ENCODE measurements at regions not wholly inside any gene's neighbourhood (a gene's known extent, or its start where the extent isn't known, plus 50 kb on each side); places are given as distances from the start of the nearest gene placed in this dataset.

DNA sequence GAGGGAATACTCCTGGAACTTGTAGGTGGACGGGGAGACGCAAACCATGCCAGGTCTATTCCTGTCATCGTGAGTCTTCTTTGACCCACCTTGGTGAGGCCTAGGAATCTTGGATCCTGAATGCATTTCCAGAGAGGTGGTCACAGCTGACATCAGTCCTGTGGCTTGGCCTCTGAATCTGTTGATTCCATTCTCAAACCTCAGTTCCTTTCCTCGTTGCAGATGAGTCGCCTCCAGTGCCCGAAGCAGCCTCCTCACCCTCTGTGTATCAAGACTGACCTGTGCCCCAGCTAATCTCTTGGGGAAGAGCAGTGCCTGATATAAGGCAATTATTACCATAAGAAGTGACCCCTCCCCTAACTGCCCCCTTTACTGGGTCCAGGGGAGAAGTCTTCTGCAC is 118.1 kb downstream of the SMIM20 start:
- TF ChIP-seq, protein P1, sequence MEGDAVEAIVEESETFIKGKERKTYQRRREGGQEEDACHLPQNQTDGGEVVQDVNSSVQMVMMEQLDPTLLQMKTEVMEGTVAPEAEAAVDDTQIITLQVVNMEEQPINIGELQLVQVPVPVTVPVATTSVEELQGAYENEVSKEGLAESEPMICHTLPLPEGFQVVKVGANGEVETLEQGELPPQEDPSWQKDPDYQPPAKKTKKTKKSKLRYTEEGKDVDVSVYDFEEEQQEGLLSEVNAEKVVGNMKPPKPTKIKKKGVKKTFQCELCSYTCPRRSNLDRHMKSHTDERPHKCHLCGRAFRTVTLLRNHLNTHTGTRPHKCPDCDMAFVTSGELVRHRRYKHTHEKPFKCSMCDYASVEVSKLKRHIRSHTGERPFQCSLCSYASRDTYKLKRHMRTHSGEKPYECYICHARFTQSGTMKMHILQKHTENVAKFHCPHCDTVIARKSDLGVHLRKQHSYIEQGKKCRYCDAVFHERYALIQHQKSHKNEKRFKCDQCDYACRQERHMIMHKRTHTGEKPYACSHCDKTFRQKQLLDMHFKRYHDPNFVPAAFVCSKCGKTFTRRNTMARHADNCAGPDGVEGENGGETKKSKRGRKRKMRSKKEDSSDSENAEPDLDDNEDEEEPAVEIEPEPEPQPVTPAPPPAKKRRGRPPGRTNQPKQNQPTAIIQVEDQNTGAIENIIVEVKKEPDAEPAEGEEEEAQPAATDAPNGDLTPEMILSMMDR (conservative IDR thresholded peaks at IDR 0.05; ENCODE audit: low read depth, low read length): no peak
- H3K4me3 ChIP-seq (ENCODE audit: low read depth, low read length): no peak overlapping the region
- DNase-seq (ENCODE audit: low read depth): peak; percentile 40

GRCh38 chr4:26032630-26033317 is 118.8 kb downstream of the SMIM20 start:
- DNase-seq (ENCODE audit: low read depth): peak; percentile 92
- TF ChIP-seq, protein P1 (conservative IDR thresholded peaks at IDR 0.05; ENCODE audit: low read depth, low read length): no peak
- no peak overlapping the region for H3K4me3 ChIP-seq (ENCODE audit: low read depth, low read length)

DNA sequence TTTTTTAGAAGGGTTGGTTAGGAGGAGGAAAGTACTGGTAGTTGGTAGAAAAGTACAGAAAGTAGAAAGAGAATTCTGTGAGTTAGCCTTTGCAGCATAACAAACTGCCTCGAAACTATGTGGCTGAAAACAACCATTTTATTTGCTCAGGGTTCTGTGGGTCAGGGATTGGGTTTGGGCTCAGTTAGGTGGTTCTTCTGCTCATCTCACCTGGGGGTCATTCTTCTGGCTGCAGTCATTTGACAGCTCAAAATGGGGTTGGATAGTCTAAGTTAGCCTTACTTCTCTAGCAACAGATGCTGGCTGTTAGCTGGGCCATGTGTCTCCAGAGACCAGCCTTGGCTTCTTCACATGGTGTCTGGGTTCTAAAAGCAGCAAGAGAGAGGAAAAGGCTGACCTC is 119.4 kb downstream of the SMIM20 start:
- DNase-seq (ENCODE audit: low read depth): no peak
- TF ChIP-seq, protein P1 (conservative IDR thresholded peaks at IDR 0.05; ENCODE audit: low read depth, low read length): no peak
- H3K4me3 ChIP-seq (ENCODE audit: low read depth, low read length): no peak overlapping the region

DNA sequence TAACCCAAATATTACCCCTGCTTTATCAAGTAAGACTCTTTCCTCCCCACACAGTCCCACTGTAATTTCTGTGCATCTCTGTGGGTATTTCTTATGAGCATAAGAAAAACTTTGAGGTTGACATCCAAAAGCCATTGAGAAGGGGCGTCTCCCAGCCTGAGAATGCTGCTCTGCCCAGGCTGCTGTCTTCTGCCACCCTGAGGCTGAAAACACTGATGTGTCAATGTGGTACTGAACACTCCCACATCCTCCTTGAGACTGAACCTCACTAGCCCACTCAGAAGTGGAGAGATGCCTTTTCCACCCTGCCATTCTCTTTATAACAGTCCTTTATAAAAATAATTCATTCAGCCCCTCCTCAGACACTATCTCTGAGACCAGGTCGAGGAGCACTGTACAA is 120.8 kb downstream of the SMIM20 start:
- DNase-seq (ENCODE audit: low read depth): no peak
- no peak overlapping the region for H3K4me3 ChIP-seq (ENCODE audit: low read depth, low read length)
- TF ChIP-seq, protein P1 (conservative IDR thresholded peaks at IDR 0.05; ENCODE audit: low read depth, low read length): no peak

GRCh38 chr4:26035921-26036320 is 121.9 kb downstream of the SMIM20 start:
- no peak for DNase-seq (ENCODE audit: low read depth)
- TF ChIP-seq, protein P1 (conservative IDR thresholded peaks at IDR 0.05; ENCODE audit: low read depth, low read length): no peak
- no peak overlapping the region for H3K4me3 ChIP-seq (ENCODE audit: low read depth, low read length)

DNA sequence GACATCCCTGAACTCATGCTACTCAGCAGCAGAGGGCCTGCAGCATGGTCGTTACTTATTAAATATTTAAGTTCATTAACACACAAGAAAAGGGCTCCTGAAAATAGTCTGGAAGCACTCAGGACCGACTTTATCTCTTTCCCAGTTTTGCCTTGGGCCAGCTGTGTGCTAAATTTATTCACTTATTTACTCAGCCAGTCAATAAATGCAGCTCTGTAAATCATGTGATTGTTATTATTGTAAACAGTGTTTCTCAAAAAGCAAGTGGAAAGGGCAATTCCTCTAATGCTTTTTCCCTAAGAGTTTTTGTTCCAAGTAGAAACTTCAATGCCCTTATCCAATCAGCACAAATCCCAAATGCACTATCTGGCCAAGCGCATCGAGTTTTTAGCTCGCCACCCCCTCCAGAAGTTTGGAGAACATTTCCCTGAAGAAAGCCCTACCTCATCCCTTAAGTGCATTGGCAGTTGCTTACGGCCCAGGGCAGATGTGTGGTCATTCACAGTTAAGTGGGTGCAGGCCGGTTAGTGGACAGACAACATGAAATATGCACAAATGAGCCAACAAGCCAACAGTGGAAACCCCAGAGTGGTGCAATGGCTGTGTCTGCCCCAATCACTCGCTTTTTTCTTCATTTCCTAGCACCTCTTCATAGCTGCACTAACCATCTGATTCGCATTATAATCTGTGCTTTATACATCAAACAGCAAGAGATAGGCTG is 125.8 kb downstream of the SMIM20 start:
- DNase-seq (ENCODE audit: low read depth): no peak
- TF ChIP-seq, protein P1 (conservative IDR thresholded peaks at IDR 0.05; ENCODE audit: low read depth, low read length): no peak
- no peak overlapping the region for H3K4me3 ChIP-seq (ENCODE audit: low read depth, low read length)

DNA sequence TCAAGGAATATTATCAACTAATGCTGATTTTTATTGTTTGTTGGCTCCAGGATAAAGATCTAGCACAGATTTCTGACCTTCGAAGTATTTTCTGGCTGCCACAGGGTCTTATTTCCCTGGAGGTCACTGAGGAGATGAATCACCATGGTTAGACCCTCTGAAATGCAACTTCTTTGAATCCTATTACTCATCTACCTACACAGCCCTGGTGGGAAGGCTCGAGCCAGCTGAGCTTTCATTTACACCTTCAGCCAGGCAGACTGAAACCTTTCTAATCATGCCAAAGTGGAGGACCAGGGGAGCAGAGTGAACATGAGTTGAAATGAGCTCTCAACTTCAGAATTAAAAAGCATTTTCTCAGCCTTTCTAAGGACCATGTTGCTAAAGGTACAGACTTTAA is 130.5 kb downstream of the SMIM20 start:
- H3K4me3 ChIP-seq (ENCODE audit: low read depth, low read length): no peak overlapping the region
- TF ChIP-seq, protein P1 (conservative IDR thresholded peaks at IDR 0.05; ENCODE audit: low read depth, low read length): no peak
- DNase-seq (ENCODE audit: low read depth): no peak

Data from choroid plexus epithelial cell (primary cell).